IMR-90 (cell line): ENCODE measurements at regions not wholly inside any gene's neighbourhood (a gene's known extent, or its start where the extent isn't known, plus 50 kb on each side); places are given as distances from the start of the nearest gene placed in this dataset.

Experiments
- ATAC-seq: fragments of 200-7000 bp; cut with Tn5 transposase; 2 replicates; pipeline ENCODE4 v1.9.1; 2020; ENCODE audit warnings: low read depth, mild to moderate bottlenecking, moderate library complexity
- BruUV-seq: library from RNA; stranded (reverse); fragments of 400-500 nt; replicated peaks from 2 replicates; lab custom pipeline; 2021; lab: Mats Ljungman, UMichigan
- CTCF ChIA-PET: fragments of 300-600 bp; formaldehyde crosslinking; extraction: SDS; loops from one replicate; lab custom pipeline; 2021; ENCODE audit warnings: antibody characterized with exemption; lab: Yijun Ruan, JAX
- POLR2A ChIA-PET: fragments of 300-600 bp; sonication (Branson Sonifier 250); formaldehyde crosslinking; loops from one replicate; lab custom pipeline; 2022; ENCODE audit warnings: antibody characterized with exemption; ENCODE audit not compliant: unreplicated experiment; lab: Charles Lee
- DNase-seq: peaks from one replicate; pipeline ENCODE4 v3.0.0; 2013
- H2AFZ ChIP-seq: replicated peaks from 2 replicates; pipeline ENCODE3; 2013; ENCODE audit warnings: low read length, mild to moderate bottlenecking; ENCODE audit not compliant: poor library complexity
- H2AK5ac ChIP-seq: 2 replicates; pipeline ENCODE4 v1.6.1; 2013; ENCODE audit warnings: low read depth, low read length, inconsistent platforms
- H2AK9ac ChIP-seq: replicated peaks from 2 replicates; pipeline ENCODE3; 2013; ENCODE audit warnings: mild to moderate bottlenecking, low read depth, low read length, moderate library complexity; ENCODE audit not compliant: poor library complexity
- H2BK120ac ChIP-seq: 2 replicates; pipeline ENCODE4 v1.6.1; 2013; ENCODE audit warnings: low read depth, low read length, inconsistent platforms
- H2BK15ac ChIP-seq: 3 replicates; pipeline ENCODE4 v1.6.1; 2013; ENCODE audit warnings: low read depth, low read length, inconsistent platforms
- H2BK20ac ChIP-seq: 2 replicates; pipeline ENCODE4 v1.6.1; 2013; ENCODE audit warnings: low read depth, mild to moderate bottlenecking, inconsistent platforms, low read length, moderate library complexity
- H2BK5ac ChIP-seq: 2 replicates; pipeline ENCODE4 v1.6.1; 2013; ENCODE audit warnings: mild to moderate bottlenecking, low read depth, low read length, inconsistent platforms; ENCODE audit not compliant: poor library complexity, severe bottlenecking
- H3K14ac ChIP-seq: replicated peaks from 2 replicates; pipeline ENCODE4 v1.6.1; 2013; ENCODE audit warnings: low read depth, low read length, inconsistent platforms
- H3K18ac ChIP-seq: 2 replicates; pipeline ENCODE4 v1.6.1; 2013; ENCODE audit warnings: low read depth, low read length, control low read depth
- H3K23ac ChIP-seq: 2 replicates; pipeline ENCODE4 v1.6.1; 2013; ENCODE audit warnings: low read depth, low read length, inconsistent platforms
- H3K27ac ChIP-seq: 2 replicates; pipeline ENCODE4 v1.5.1; 2013; ENCODE audit warnings: mild to moderate bottlenecking, control low read depth, low read length; ENCODE audit not compliant: insufficient read depth
- H3K27me3 ChIP-seq: 2 replicates; pipeline ENCODE4 v1.6.1; 2013; ENCODE audit warnings: low read length; ENCODE audit not compliant: control insufficient read depth, insufficient read depth
- H3K36me3 ChIP-seq: 2 replicates; pipeline ENCODE4 v1.6.1; 2013; ENCODE audit warnings: low read length, mixed read lengths; ENCODE audit not compliant: control insufficient read depth, insufficient read depth
- H3K4ac ChIP-seq: 2 replicates; pipeline ENCODE4 v1.6.1; 2013; ENCODE audit warnings: low read depth, low read length, inconsistent platforms
- H3K4me1 ChIP-seq: 2 replicates; pipeline ENCODE4 v1.6.1; 2013; ENCODE audit warnings: low read length, mixed read lengths; ENCODE audit not compliant: control insufficient read depth, insufficient read depth
- H3K4me2 ChIP-seq: 2 replicates; pipeline ENCODE4 v1.6.1; 2013; ENCODE audit warnings: low read depth, mild to moderate bottlenecking, control low read depth, low read length, moderate library complexity
- H3K4me3 ChIP-seq: 2 replicates; pipeline ENCODE4 v1.5.1; 2013; ENCODE audit warnings: low read depth, mild to moderate bottlenecking, control low read depth, low read length, moderate library complexity; ENCODE audit not compliant: insufficient read depth
- H3K56ac ChIP-seq: 2 replicates; pipeline ENCODE4 v1.6.1; 2013; ENCODE audit warnings: low read length, inconsistent platforms; ENCODE audit not compliant: insufficient read depth; ENCODE audit errors: extremely low read depth
- H3K79me1 ChIP-seq, 2 experiments: 2 replicates each; pipeline ENCODE4 v1.6.1; 2013; ENCODE audit warnings: low read length in 2 of 2, inconsistent platforms in 1 of 2, low read depth in 1 of 2
- H3K9ac ChIP-seq: 2 replicates; pipeline ENCODE4 v1.6.1; 2013; ENCODE audit warnings: low read depth, low read length, control low read depth
- H3K9me1 ChIP-seq: 2 replicates; pipeline ENCODE4 v1.6.1; 2013; ENCODE audit warnings: low read length, inconsistent platforms; ENCODE audit not compliant: insufficient read depth
- H3K9me3 ChIP-seq: 2 replicates; pipeline ENCODE4 v1.6.1; 2013; ENCODE audit warnings: low read length; ENCODE audit not compliant: control insufficient read depth, insufficient read depth
- H4K20me1 ChIP-seq: 2 replicates; pipeline ENCODE4 v1.6.1; 2013; ENCODE audit warnings: low read length, inconsistent platforms; ENCODE audit not compliant: insufficient read depth
- H4K5ac ChIP-seq: 2 replicates; pipeline ENCODE4 v1.6.1; 2013; ENCODE audit warnings: mild to moderate bottlenecking, low read depth, low read length, control low read depth
- H4K8ac ChIP-seq, 2 experiments: 2 replicates each; pipeline ENCODE4 v1.6.1; 2013; ENCODE audit warnings: low read depth in 2 of 2, low read length in 2 of 2, control low read depth in 1 of 2, inconsistent platforms in 1 of 2
- H4K91ac ChIP-seq: 2 replicates; pipeline ENCODE4 v1.6.1; 2013; ENCODE audit warnings: low read depth, low read length, inconsistent platforms; ENCODE audit not compliant: insufficient read depth
- BHLHE40 ChIP-seq: fragments of 150-350 bp; IDR thresholded peaks from 2 replicates; pipeline ENCODE4 v1.6.1; 2016; ENCODE audit warnings: mild to moderate bottlenecking, low read depth, low read length
- CEBPB ChIP-seq: IDR thresholded peaks from 2 replicates; pipeline ENCODE4 v1.6.1; 2012; ENCODE audit warnings: low read depth, low read length, improper control_type of control experiment
- CHD1 ChIP-seq: IDR thresholded peaks from 2 replicates; pipeline ENCODE4 v1.6.1; 2012; ENCODE audit warnings: low read depth, low read length, improper control_type of control experiment
- POLR2A ChIP-seq: IDR thresholded peaks from 2 replicates; pipeline ENCODE4 v1.6.1; 2012; ENCODE audit warnings: mild to moderate bottlenecking, low read depth, low read length
- USF2 ChIP-seq: fragments of 150-350 bp; IDR thresholded peaks from 2 replicates; pipeline ENCODE4 v1.6.1; 2017; ENCODE audit warnings: mild to moderate bottlenecking, antibody characterized with exemption, low read length, low read depth
- WGBS, 2 experiments: methylation state at CpG; one replicate each; pipeline versions ENCODE4 v1.1.5 to v1.1.7; 2013; ENCODE audit warnings: missing lambda C conversion rate in 2 of 2; ENCODE audit not compliant: insufficient read length in 1 of 2; ENCODE audit errors: extremely low coverage in 2 of 2; 5-methylcytosine and 5-hydroxymethylcytosine counted together
- dilution Hi-C: fragments of 300-500 bp; cut with HindIII; formaldehyde crosslinking; loops from one replicate; pipeline ENCODE4 v1.14.3; 2018; ENCODE audit warnings: low sequenced_read_pairs; ENCODE audit not compliant: unreplicated experiment
- in situ Hi-C: fragments of 300-500 bp; cut with MboI; formaldehyde crosslinking; loops from 3 replicates; pipeline ENCODE4 v1.14.3; 2019; ENCODE audit warnings: low sequenced_read_pairs, inconsistent platforms, mixed read lengths
- intact Hi-C: fragments of 100-400 bp; cut with micrococcal nuclease; formaldehyde crosslinking; loops from 2 replicates; pipeline ENCODE4 v1.10.0; 2022

- no peak overlapping the region for H2BK5ac ChIP-seq
- H2BK15ac ChIP-seq = no peak overlapping the region
- H3K36me3 ChIP-seq = no peaks in the 10 kb centered on the region
- DNase-seq (no peak), ATAC-seq (no peak)
- no peak overlapping the region for H3K27ac ChIP-seq
- H3K18ac ChIP-seq = no peak overlapping the region
- H3K4me1 ChIP-seq = no peaks in the 10 kb centered on the region
- no peaks in the 10 kb centered on the region for H3K27me3 ChIP-seq
- no peak overlapping the region for H4K5ac ChIP-seq
- no peak overlapping the region for H3K9ac ChIP-seq
- H2BK120ac ChIP-seq = no peak overlapping the region
- ChIA-PET CTCF (no interaction called here), POLR2A (no interaction called here)
- no TSS peak for BruUV-seq
- TF ChIP-seq BHLHE40 = no peak
- TF ChIP-seq CHD1 = no peak
- TF ChIP-seq CEBPB = no peak
- TF ChIP-seq USF2 = no peak
- TF ChIP-seq POLR2A = no peak
- H2AFZ ChIP-seq = no peak overlapping the region
- in situ Hi-C loops = no loop called here
- H3K4me3 ChIP-seq = no peak overlapping the region
- no peak overlapping the region for H4K91ac ChIP-seq
- no peak overlapping the region for H2AK9ac ChIP-seq
- no peak overlapping the region for H3K23ac ChIP-seq
- intact Hi-C loops = no loop called here
- no peak overlapping the region for H3K14ac ChIP-seq
- no peak overlapping the region for H3K4ac ChIP-seq
- peaks cover 18% of the 10 kb centered on the region; the same call in 1 of the 2 replicates for H3K9me3 ChIP-seq
- no peak overlapping the region for H3K56ac ChIP-seq
- dilution Hi-C loops = no loop called here
- no peak overlapping the region for H3K4me2 ChIP-seq
- H4K8ac ChIP-seq = no peak overlapping the region
- H3K79me1 ChIP-seq = no peaks in the 10 kb centered on the region
- no CpG with 5 or more reads among the region's 10 CpGs for WGBS, 2 experiments
- no peak overlapping the region for H2BK20ac ChIP-seq
- no peak overlapping the region for H2AK5ac ChIP-seq
- no peaks in the 10 kb centered on the region for H4K20me1 ChIP-seq
- no peaks in the 10 kb centered on the region for H3K9me1 ChIP-seq
Observed at GRCh38 chr10:123529146-123529760, 136.9 kb upstream of the GPR26 start.
